PC-9 (cell line): ENCODE measurements at regions not wholly inside any gene's neighbourhood (a gene's known extent, or its start where the extent isn't known, plus 50 kb on each side); places are given as distances from the start of the nearest gene placed in this dataset.

Source experiments
- BruUV-seq: library from RNA; stranded (reverse); fragments of 400-500 nt; replicated peaks from 2 replicates; lab custom pipeline; 2021; lab: Mats Ljungman, UMichigan
- CTCF ChIA-PET: fragments of 300-600 bp; sonication (Branson Sonifier 250); formaldehyde crosslinking; loops from one replicate; lab custom pipeline; 2022; ENCODE audit warnings: antibody characterized with exemption; lab: Charles Lee
- POLR2A ChIA-PET: fragments of 300-600 bp; sonication (Branson Sonifier 250); formaldehyde crosslinking; loops from one replicate; lab custom pipeline; 2022; ENCODE audit warnings: antibody characterized with exemption; ENCODE audit not compliant: unreplicated experiment; lab: Charles Lee
- DNase-seq, 2 experiments: peaks; one replicate each; pipeline versions ENCODE4 v3.0.0 to v3.0.0-alpha.2; 2015 to 2022; ENCODE audit warnings: mixed read lengths in 1 of 2
- H2AFZ ChIP-seq: fragments of 200-600 bp; sonication (generic); 2 replicates; pipeline ENCODE4 v1.8.1; 2017; ENCODE audit warnings: antibody characterized with exemption
- H3F3A ChIP-seq: fragments of 200-600 bp; sonication (generic); 2 replicates; pipeline ENCODE4 v1.8.1; 2017; ENCODE audit warnings: antibody characterized with exemption, mild to moderate bottlenecking, low read depth; ENCODE audit not compliant: insufficient read depth
- H3K27ac ChIP-seq: fragments of 200-600 bp; sonication (generic); 2 replicates; pipeline ENCODE4 v1.6.1; 2016; ENCODE audit warnings: mixed run types
- H3K27me3 ChIP-seq: fragments of 200-600 bp; sonication (generic); 2 replicates; pipeline ENCODE4 v1.6.1; 2016; ENCODE audit warnings: low read depth, mixed run types; ENCODE audit not compliant: insufficient read depth
- H3K36me3 ChIP-seq: fragments of 200-600 bp; sonication (generic); 2 replicates; pipeline ENCODE4 v1.6.1; 2016; ENCODE audit warnings: low read depth, mixed run types
- H3K4me1 ChIP-seq: fragments of 200-600 bp; sonication (generic); replicated peaks from 2 replicates; pipeline ENCODE4 v1.6.1; 2016; ENCODE audit warnings: mixed run types; ENCODE audit not compliant: insufficient read depth
- H3K4me2 ChIP-seq: fragments of 200-600 bp; sonication (generic); 2 replicates; pipeline ENCODE4 v1.6.1; 2017; ENCODE audit warnings: mixed run types
- H3K4me3 ChIP-seq: fragments of 200-600 bp; sonication (generic); 2 replicates; pipeline ENCODE4 v1.6.1; 2016; ENCODE audit warnings: mixed run types
- H3K79me2 ChIP-seq: fragments of 200-600 bp; sonication (generic); 2 replicates; pipeline ENCODE4 v1.6.1; 2017; ENCODE audit warnings: low read depth, mixed run types
- H3K9me2 ChIP-seq: fragments of 200-600 bp; sonication (generic); 2 replicates; pipeline ENCODE4 v1.8.1; 2017; ENCODE audit warnings: mild to moderate bottlenecking; ENCODE audit not compliant: insufficient read depth
- H3K9me3 ChIP-seq: fragments of 200-600 bp; sonication (generic); 2 replicates; pipeline ENCODE4 v1.8.1; 2016; ENCODE audit warnings: low read depth; ENCODE audit not compliant: insufficient read depth
- H4K20me1 ChIP-seq: fragments of 200-600 bp; sonication (generic); 2 replicates; pipeline ENCODE4 v1.8.1; 2017; ENCODE audit not compliant: insufficient read depth
- CTCF ChIP-seq: fragments of 200-600 bp; sonication (generic); conservative IDR thresholded peaks from 2 replicates; pipeline ENCODE4 v1.6.1; 2017; ENCODE audit warnings: mixed run types, antibody characterized with exemption, mild to moderate bottlenecking, moderate library complexity
- EZH2 ChIP-seq: fragments of 200-600 bp; sonication (generic); IDR thresholded peaks from 2 replicates; pipeline ENCODE4 v1.8.0; 2017; ENCODE audit warnings: antibody characterized with exemption, low read depth
- intact Hi-C: fragments of 100-400 bp; cut with micrococcal nuclease; formaldehyde crosslinking; loops from one replicate; pipeline ENCODE4 v1.10.0; 2022; ENCODE audit not compliant: unreplicated experiment

DNA sequence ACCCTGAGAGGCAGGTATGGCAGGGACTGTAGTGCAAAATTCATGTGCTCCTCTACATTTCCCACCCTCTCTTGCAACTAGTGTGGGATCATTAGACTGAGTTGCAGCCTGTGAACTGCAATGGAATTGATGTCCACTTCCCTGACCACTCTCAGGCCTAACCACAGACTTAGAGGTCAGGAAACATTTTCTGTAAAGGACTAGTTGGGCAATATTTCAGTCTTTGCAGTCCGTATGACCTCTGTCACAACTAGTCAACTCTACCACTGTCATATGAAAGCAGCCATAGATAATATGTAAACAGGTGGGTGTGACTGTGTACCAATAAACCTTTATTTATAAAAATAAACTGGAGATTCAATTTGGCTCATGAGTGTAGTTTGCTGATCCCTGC lies 134.4 kb upstream of the TOP1 start:
- Histone ChIP-seq H3K27me3 (peaks cover 73% of the 10 kb centered on the region), H3K36me3 (no peaks in the 10 kb centered on the region), H3K4me2 (no peak overlapping the region), H3K9me2 (no peaks in the 10 kb centered on the region), H3K27ac (no peak overlapping the region), H3K4me1 (no peaks in the 10 kb centered on the region), H4K20me1 (0 out of 2 replicates have a peak, but pooled peaks cover 3% of the 10 kb centered on the region), H3K79me2 (no peaks in the 10 kb centered on the region), H2AFZ (no peak overlapping the region), H3F3A (no peaks in the 10 kb centered on the region), H3K9me3 (no peaks in the 10 kb centered on the region), H3K4me3 (no peak overlapping the region)
- CTCF ChIA-PET = no interaction called here
- intact Hi-C loops = no loop called here
- DNase-seq = no peak
- BruUV-seq = no TSS peak
- POLR2A ChIA-PET = no interaction called here
- TF ChIP-seq CTCF (no peak), EZH2 (no peak)

- Histone ChIP-seq H3K27ac (no peak overlapping the region), H3K4me3 (no peak overlapping the region), H3K4me2 (no peak overlapping the region), H3K27me3 (peaks cover 70% of the 10 kb centered on the region), H3K4me1 (no peaks in the 10 kb centered on the region), H3F3A (no peaks in the 10 kb centered on the region), H3K9me3 (no peaks in the 10 kb centered on the region), H3K9me2 (no peaks in the 10 kb centered on the region), H3K79me2 (no peaks in the 10 kb centered on the region), H4K20me1 (0 out of 2 replicates have a peak, but pooled peaks cover 3% of the 10 kb centered on the region), H2AFZ (no peak overlapping the region), H3K36me3 (no peaks in the 10 kb centered on the region)
- BruUV-seq = no TSS peak
- intact Hi-C loops = no loop called here
- TF ChIP-seq EZH2 = no peak
- no peak for TF ChIP-seq CTCF
- CTCF ChIA-PET = no interaction called here
- POLR2A ChIA-PET = no interaction called here
- DNase-seq = no peak
Measured at GRCh38 chr20:40895182-40895581, 133.4 kb upstream of the TOP1 start.

DNA sequence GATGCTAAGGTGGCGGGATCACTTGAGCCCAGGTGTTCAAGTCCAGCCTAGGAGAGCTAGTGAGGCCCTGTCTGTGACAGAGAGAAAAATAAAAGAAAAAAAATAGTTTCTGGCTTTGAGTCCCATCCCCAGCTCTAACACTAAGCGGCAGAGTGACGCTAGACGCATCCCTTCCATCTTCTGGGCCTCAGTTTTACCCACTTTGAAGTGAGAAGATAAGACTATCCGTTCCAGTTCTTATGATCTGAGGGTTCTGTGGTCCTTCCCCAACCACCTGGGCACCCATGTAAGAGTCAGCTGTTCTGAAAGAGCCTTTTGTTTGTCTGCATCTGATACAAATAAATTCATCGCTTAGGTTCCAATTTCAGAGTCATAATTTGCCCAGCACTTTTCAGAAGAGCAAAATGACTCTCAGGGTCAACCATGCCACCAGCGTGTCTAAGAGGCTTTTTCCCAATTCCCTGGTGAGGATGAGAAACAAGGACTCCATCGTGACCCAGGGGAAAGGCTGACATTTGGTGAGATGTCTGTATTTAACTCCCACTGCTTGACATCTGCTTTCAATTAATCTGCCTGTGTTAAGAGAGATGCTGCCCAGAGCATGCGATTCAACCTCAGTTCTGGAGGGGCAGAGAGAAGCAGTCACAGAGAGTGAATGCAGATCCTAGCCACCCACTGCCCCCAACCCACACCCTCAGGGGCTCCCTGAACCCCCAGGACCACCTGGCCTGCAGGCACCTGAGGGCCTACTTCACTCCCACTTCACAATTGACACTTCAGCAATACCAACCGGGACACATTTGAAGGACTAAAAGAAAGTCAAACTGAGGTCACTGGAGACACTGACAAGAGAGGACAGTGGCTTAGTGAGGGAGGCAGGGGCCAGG lies 131.6 kb upstream of the TOP1 start:
- peaks cover 63% of the 10 kb centered on the region for H3K27me3 ChIP-seq
- no peak overlapping the region for H3K4me3 ChIP-seq
- H3K9me2 ChIP-seq = no peaks in the 10 kb centered on the region
- no peak overlapping the region for H3K4me2 ChIP-seq
- TF ChIP-seq EZH2 = no peak
- TF ChIP-seq CTCF = no peak
- no peaks in the 10 kb centered on the region for H3K9me3 ChIP-seq
- H3F3A ChIP-seq = no peaks in the 10 kb centered on the region
- no peaks in the 10 kb centered on the region for H3K79me2 ChIP-seq
- H4K20me1 ChIP-seq = no peaks in the 10 kb centered on the region
- H3K4me1 ChIP-seq = no peaks in the 10 kb centered on the region
- no peak overlapping the region for H3K27ac ChIP-seq
- intact Hi-C loops = no loop called here
- no peak overlapping the region for H2AFZ ChIP-seq
- no TSS peak for BruUV-seq
- ChIA-PET POLR2A (no interaction called here), CTCF (no interaction called here)
- DNase-seq = no peak
- H3K36me3 ChIP-seq = no peaks in the 10 kb centered on the region
